ENCODE measurements at regions not wholly inside any gene's neighbourhood (a gene's known extent, or its start where the extent isn't known, plus 50 kb on each side); places are given as distances from the start of the nearest gene placed in this dataset.

GRCh38 chr5:2840372-2840915 lies 89.0 kb upstream of the IRX2 start:
- TF ChIP-seq CTCF (IDR thresholded peaks at IDR 0.05) (no peak), POLR2A (IDR thresholded peaks at IDR 0.05) (no peak)

Data from lower leg skin (tissue), 3 donors.